GM12892 (cell line): ENCODE measurements at regions not wholly inside any gene's neighbourhood (a gene's known extent, or its start where the extent isn't known, plus 50 kb on each side); places are given as distances from the start of the nearest gene placed in this dataset.

Experiments used
- POLR2A ChIP-seq: IDR thresholded peaks from 2 replicates; pipeline ENCODE4 v1.6.1; 2011; ENCODE audit warnings: low read depth, low read length, control low read depth
- TAF1 ChIP-seq: IDR thresholded peaks from 2 replicates; pipeline ENCODE4 v1.6.1; 2011; ENCODE audit warnings: low read depth, mild to moderate bottlenecking, control low read depth, low read length, borderline replicate concordance

DNA sequence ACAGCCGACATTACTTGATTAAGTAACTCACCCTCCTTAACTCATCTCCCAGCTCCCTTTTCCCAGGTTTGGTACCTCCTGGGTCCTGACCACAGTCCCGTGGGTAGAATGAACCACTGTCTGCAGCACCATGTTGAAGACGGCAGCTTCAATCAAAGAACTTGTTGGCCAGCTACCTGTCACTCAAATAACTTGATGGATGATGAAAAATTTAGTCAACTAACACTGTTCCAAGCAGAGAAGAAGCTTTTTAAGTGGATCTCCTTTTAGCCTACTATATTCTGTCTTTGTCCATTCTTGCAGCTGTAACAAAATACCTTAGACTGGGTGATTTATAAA is 138.4 kb upstream of the F3 start:
- TF ChIP-seq TAF1 (no peak), POLR2A (no peak)
